HepG2 (cell line): ENCODE measurements at regions not wholly inside any gene's neighbourhood (a gene's known extent, or its start where the extent isn't known, plus 50 kb on each side); places are given as distances from the start of the nearest gene placed in this dataset.

Experiments used
- ATAC-seq: fragments of 200-7000 bp; cut with Tn5 transposase; 3 replicates; pipeline ENCODE4 v1.9.1; 2020; ENCODE audit warnings: mild to moderate bottlenecking, moderate library complexity
- BruUV-seq: library from RNA; stranded (reverse); fragments of 400-500 nt; replicated peaks from 2 replicates; lab custom pipeline; 2021; lab: Mats Ljungman, UMichigan
- CTCF ChIA-PET: fragments of 300-600 bp; formaldehyde crosslinking; extraction: SDS; loops from one replicate; lab custom pipeline; 2021; ENCODE audit warnings: low total read pairs, inconsistent platforms, low intra/inter-chr PET ratio; lab: Yijun Ruan, JAX
- POLR2A ChIA-PET: fragments of 350-600 bp; sonication (Branson Sonifier 250); formaldehyde crosslinking; loops from one replicate; lab custom pipeline; 2020; ENCODE audit warnings: antibody characterized with exemption, inconsistent platforms; lab: Yijun Ruan, JAX
- DNase-seq: peaks from one replicate; pipeline ENCODE4 v3.0.0-alpha.2; 2015; ENCODE audit warnings: low spot score
- FAIRE-seq: peaks from 3 replicates; lab custom pipeline; 2011; peaks lifted over from hg19 to GRCh38; lab: Jason Lieb, UNC
- H2AFZ ChIP-seq: one replicate; pipeline ENCODE4 v1.6.1; 2011; ENCODE audit warnings: low read length, inconsistent platforms
- H3K27ac ChIP-seq: fragments of 300-600 bp; 3 replicates; pipeline ENCODE4 v1.8.0; 2011; ENCODE audit warnings: mixed run types, mild to moderate bottlenecking, mixed read lengths, low read length, inconsistent platforms; ENCODE audit not compliant: insufficient read depth; ENCODE audit errors: extremely low read length
- H3K27me3 ChIP-seq, 2 experiments: fragments of 200-600 bp in 1 of 2; 2 replicates in 1 of 2; 3 replicates in 1 of 2; pipeline versions ENCODE4 v1.6.0 to v1.8.0; 2011; ENCODE audit warnings: low read length in 2 of 2, mild to moderate bottlenecking in 2 of 2, moderate library complexity in 2 of 2, inconsistent platforms in 1 of 2; ENCODE audit not compliant: insufficient read depth in 2 of 2, control insufficient read depth in 1 of 2
- H3K36me3 ChIP-seq, 2 experiments: fragments of 200-600 bp in 1 of 2; replicated peaks in 1 of 2; 2 replicates in 1 of 2; 3 replicates in 1 of 2; pipeline versions ENCODE4 v1.5.1 to v1.8.0; 2011; ENCODE audit warnings: low read length in 2 of 2, inconsistent platforms in 1 of 2; ENCODE audit not compliant: insufficient read depth in 2 of 2, control insufficient read depth in 1 of 2
- H3K4me1 ChIP-seq: 2 replicates; pipeline ENCODE4 v1.5.1; 2012; ENCODE audit warnings: low read length, inconsistent platforms; ENCODE audit not compliant: insufficient read depth
- H3K4me2 ChIP-seq: 2 replicates; pipeline ENCODE4 v1.6.0; 2011; ENCODE audit warnings: low read depth, low read length, inconsistent platforms
- H3K4me3 ChIP-seq, 3 experiments: fragments of 200-600 bp in 1 of 3; sonication (generic), shearing (Covaris generic) in 1 of 3; replicated peaks in 1 of 3; 2 replicates each; pipeline ENCODE4 v1.5.1; 2011 to 2016; ENCODE audit warnings: low read length in 3 of 3, inconsistent platforms in 2 of 3, low read depth in 2 of 3, mild to moderate bottlenecking in 2 of 3, control low read depth in 1 of 3, mixed read lengths in 1 of 3; ENCODE audit not compliant: insufficient read depth in 1 of 3
- H3K79me2 ChIP-seq: one replicate; pipeline ENCODE4 v1.6.1; 2011; ENCODE audit warnings: low read length, inconsistent platforms; ENCODE audit not compliant: insufficient read depth
- H3K9ac ChIP-seq: 2 replicates; pipeline ENCODE4 v1.6.0; 2011; ENCODE audit warnings: mild to moderate bottlenecking, low read depth, low read length, inconsistent platforms; ENCODE audit not compliant: insufficient read depth
- H3K9me3 ChIP-seq: 2 replicates; pipeline ENCODE4 v1.5.1; 2012; ENCODE audit warnings: mild to moderate bottlenecking, low read length
- H4K20me1 ChIP-seq: 2 replicates; pipeline ENCODE4 v1.6.0; 2011; ENCODE audit warnings: inconsistent platforms, mild to moderate bottlenecking, low read length, moderate library complexity; ENCODE audit not compliant: insufficient read depth
- GABPA ChIP-seq, 2 experiments: IDR thresholded peaks; 2 replicates each; pipeline ENCODE4 v1.6.1; 2011 to 2016; ENCODE audit warnings: low read depth in 2 of 2, low read length in 1 of 2, missing biosample characterization in 1 of 2, missing genetic modification characterization in 1 of 2
- KLF16 ChIP-seq, 2 experiments: sonication (generic) in 1 of 2; formaldehyde crosslinking in 1 of 2; IDR thresholded peaks; 2 replicates each; pipeline versions ENCODE4 v1.6.1 to v1.8.0; 2016 to 2023; ENCODE audit warnings: missing genetic modification reagents in 2 of 2, missing compliant biosample characterization in 1 of 2
- MAX ChIP-seq: IDR thresholded peaks from 2 replicates; pipeline ENCODE4 v1.6.1; 2012; ENCODE audit warnings: inconsistent platforms
- NFKBIZ ChIP-seq: IDR thresholded peaks from 2 replicates; pipeline ENCODE4 v1.6.1; 2018; ENCODE audit warnings: missing genetic modification reagents, missing compliant biosample characterization
- RBAK ChIP-seq: sonication (generic); formaldehyde crosslinking; IDR thresholded peaks from 2 replicates; pipeline ENCODE4 v1.5.1; 2020; ENCODE audit warnings: mild to moderate bottlenecking, missing genetic modification reagents
- SRSF9 ChIP-seq: fragments of 200-400 bp; formaldehyde crosslinking; IDR thresholded peaks from 2 replicates; pipeline ENCODE4 v1.6.1; 2018; ENCODE audit warnings: borderline replicate concordance, mild to moderate bottlenecking, low read depth, low read length; ENCODE audit not compliant: insufficient read depth, poor library complexity, severe bottlenecking
- TCF7L2 ChIP-seq: IDR thresholded peaks from 2 replicates; pipeline ENCODE4 v1.6.1; 2011; ENCODE audit warnings: mild to moderate bottlenecking, low read depth, low read length, moderate library complexity
- TOE1 ChIP-seq: sonication (generic); formaldehyde crosslinking; IDR thresholded peaks from 2 replicates; pipeline ENCODE4 v1.4.0; 2020; ENCODE audit warnings: mild to moderate bottlenecking, missing genetic modification reagents
- ZFP62 ChIP-seq: sonication (generic); formaldehyde crosslinking; IDR thresholded peaks from 2 replicates; pipeline ENCODE4 v1.4.0; 2020; ENCODE audit warnings: missing genetic modification reagents
- ZNF547 ChIP-seq: sonication (generic); formaldehyde crosslinking; IDR thresholded peaks from 2 replicates; pipeline ENCODE4 v1.5.1; 2020; ENCODE audit warnings: mild to moderate bottlenecking, missing genetic modification reagents
- ZNF660 ChIP-seq: sonication (generic); formaldehyde crosslinking; IDR thresholded peaks from 2 replicates; pipeline ENCODE4 v1.5.1; 2020; ENCODE audit warnings: mild to moderate bottlenecking, low read depth, missing genetic modification reagents, borderline replicate concordance
- ZNF713 ChIP-seq: sonication (generic); formaldehyde crosslinking; IDR thresholded peaks from 2 replicates; pipeline ENCODE4 v1.4.0; 2020; ENCODE audit warnings: mild to moderate bottlenecking, missing genetic modification reagents
- ZNF737 ChIP-seq: sonication (generic); formaldehyde crosslinking; IDR thresholded peaks from 2 replicates; pipeline ENCODE4 v1.5.0; 2020; ENCODE audit warnings: missing genetic modification reagents, mild to moderate bottlenecking, borderline replicate concordance
- ZNF788 ChIP-seq: sonication (generic); formaldehyde crosslinking; IDR thresholded peaks from 2 replicates; pipeline ENCODE4 v1.5.0; 2020; ENCODE audit warnings: mild to moderate bottlenecking, missing genetic modification reagents, borderline replicate concordance
- WGBS: methylation state at CpG from one replicate; pipeline ENCODE4 v1.1.6; 2017; ENCODE audit warnings: low lambda C conversion rate; 5-methylcytosine and 5-hydroxymethylcytosine counted together
- in situ Hi-C: cut with HindIII; loops from 2 replicates; pipeline ENCODE4 v1.10.0; 2017; ENCODE audit warnings: low pct_unique_long_range_greater_than_20kb; ENCODE audit not compliant: extremely low pct_ligation_motif_present
- intact Hi-C: fragments of 100-400 bp; cut with micrococcal nuclease; formaldehyde crosslinking; loops from one replicate; pipeline ENCODE4 v1.10.0; 2022; ENCODE audit not compliant: unreplicated experiment

GRCh38 chr2:239895669-239896068, 129.5 kb downstream of the NDUFA10 start:
- BruUV-seq, result no TSS peak
- H3K4me3 ChIP-seq, result no peak overlapping the region
- no peak overlapping the region for H3K9ac ChIP-seq
- intact Hi-C loops (no loop called here), in situ Hi-C loops (no loop called here)
- ChIA-PET CTCF (no interaction called here), POLR2A (no interaction called here)
- no peaks in the 10 kb centered on the region for H3K36me3 ChIP-seq
- no peak overlapping the region for H3K27ac ChIP-seq
- ATAC-seq, result no peak
- DNase-seq, result no peak
- TF ChIP-seq GABPA (IDR thresholded peaks at IDR 0.05; ENCODE audit: low read depth, low read length) (no peak), GABPA (CRISPR knock-in tag; IDR thresholded peaks at IDR 0.05; ENCODE audit: low read depth) (no peak), ZNF660 (CRISPR knock-in tag) (no peak), TOE1 (no peak), ZFP62 (no peak), ZNF547 (CRISPR knock-in tag) (no peak), ZNF713 (CRISPR knock-in tag) (no peak), RBAK (CRISPR knock-in tag) (no peak), SRSF9 (no peak), KLF16 (CRISPR knock-in tag; IDR thresholded peaks at IDR 0.05) (no peak), TCF7L2 (no peak), ZNF737 (CRISPR knock-in tag) (no peak), ZNF788 (CRISPR knock-in tag) (no peak), NFKBIZ (CRISPR knock-in tag) (no peak), MAX (no peak)
- H3K4me2 ChIP-seq, result no peak overlapping the region
- H3K4me1 ChIP-seq, result no peaks in the 10 kb centered on the region
- H4K20me1 ChIP-seq, result no peaks in the 10 kb centered on the region
- no peak for FAIRE-seq
- WGBS, result 6% methylated on average over 6 of the region's 6 CpGs
- H3K27me3 ChIP-seq, result peaks cover 4 to 35% of the 10 kb centered on the region in 2 experiments; a peak in 4 of 5 replicates
- no peaks in the 10 kb centered on the region for H3K79me2 ChIP-seq
- H2AFZ ChIP-seq, result no peak overlapping the region
- no peaks in the 10 kb centered on the region for H3K9me3 ChIP-seq
